HCT116 (cell line): ENCODE measurements at regions not wholly inside any gene's neighbourhood (a gene's known extent, or its start where the extent isn't known, plus 50 kb on each side); places are given as distances from the start of the nearest gene placed in this dataset.

Experiments
- ATAC-seq: fragments of 200-7000 bp; cut with Tn5 transposase; 2 replicates; pipeline ENCODE4 v1.9.1; 2020; ENCODE audit warnings: mild to moderate bottlenecking, moderate library complexity
- BruUV-seq: library from RNA; stranded (reverse); fragments of 400-500 nt; replicated peaks from 2 replicates; lab custom pipeline; 2021; lab: Mats Ljungman, UMichigan
- CTCF ChIA-PET: fragments of 300-600 bp; sonication (Branson Sonifier 250); formaldehyde crosslinking; loops from one replicate; lab custom pipeline; 2021; ENCODE audit warnings: antibody characterized with exemption; lab: Charles Lee
- POLR2A ChIA-PET: fragments of 300-600, 350-600 bp; sonication (Branson Sonifier 250); formaldehyde crosslinking; loops from one replicate; lab custom pipeline; 2021; ENCODE audit warnings: antibody characterized with exemption; lab: Charles Lee
- RAD21 ChIA-PET, 2 experiments: fragments of 300-600 bp; sonication (Branson Sonifier 250); formaldehyde crosslinking; loops; one replicate each; lab custom pipeline; 2023; ENCODE audit warnings: low total read pairs in 2 of 2; ENCODE audit not compliant: uncharacterized antibody in 2 of 2, unreplicated experiment in 2 of 2, low non-redundant PET in 1 of 2; lab: Charles Lee
- DNase-seq: peaks from one replicate; pipeline ENCODE4 v3.0.0-alpha.2; 2010; ENCODE audit warnings: low read depth, low spot score
- H2AFZ ChIP-seq: fragments of 200-600 bp; shearing (Covaris generic), sonication (generic); 2 replicates; pipeline ENCODE4 v1.6.1; 2017; ENCODE audit warnings: low read depth, mixed run types, mixed read lengths, antibody characterized with exemption, low read length; ENCODE audit not compliant: poor library complexity, severe bottlenecking
- H3K27ac ChIP-seq: 2 replicates; pipeline ENCODE4 v1.5.1; 2012; ENCODE audit warnings: low read depth, low read length
- H3K27me3 ChIP-seq: fragments of 200-600 bp; sonication (generic); 2 replicates; pipeline ENCODE4 v1.6.1; 2016; ENCODE audit warnings: mixed run types, low read length, mixed read lengths; ENCODE audit not compliant: insufficient read depth
- H3K36me3 ChIP-seq, 2 experiments: fragments of 200-500 bp in 1 of 2; fragments of 200-600 bp in 1 of 2; sonication (Bioruptor generic) in 1 of 2; sonication (generic) in 1 of 2; 2 replicates each; pipeline versions ENCODE4 v1.5.1 to v1.6.1; 2014 to 2016; ENCODE audit warnings: low read length in 2 of 2, inconsistent platforms in 1 of 2, mixed read lengths in 1 of 2, mixed run types in 1 of 2; ENCODE audit not compliant: insufficient read depth in 2 of 2, control insufficient read depth in 1 of 2
- H3K4me1 ChIP-seq, 2 experiments: fragments of 200-600 bp in 1 of 2; sonication (generic) in 1 of 2; 2 replicates each; pipeline versions ENCODE4 v1.5.1 to v1.6.1; 2012 to 2017; ENCODE audit warnings: low read length in 2 of 2, inconsistent platforms in 1 of 2, mild to moderate bottlenecking in 1 of 2, mixed read lengths in 1 of 2, mixed run types in 1 of 2, moderate library complexity in 1 of 2; ENCODE audit not compliant: insufficient read depth in 2 of 2, control insufficient read depth in 1 of 2
- H3K4me2 ChIP-seq: fragments of 200-600 bp; sonication (generic); 2 replicates; pipeline ENCODE4 v1.6.1; 2017; ENCODE audit warnings: mixed run types, low read length, mixed read lengths
- H3K4me3 ChIP-seq, 2 experiments: fragments of 200-600 bp in 1 of 2; sonication (generic) in 1 of 2; replicated peaks in 1 of 2; 2 replicates each; pipeline ENCODE4 v1.5.1; 2011 to 2016; ENCODE audit warnings: low read length in 2 of 2, control low read depth in 1 of 2, low read depth in 1 of 2, mild to moderate bottlenecking in 1 of 2, mixed read lengths in 1 of 2, mixed run types in 1 of 2
- H3K79me2 ChIP-seq: fragments of 200-600 bp; sonication (generic); 2 replicates; pipeline ENCODE4 v1.6.1; 2017; ENCODE audit warnings: mild to moderate bottlenecking, mixed run types, low read length, moderate library complexity, mixed read lengths; ENCODE audit not compliant: insufficient read depth
- H3K9ac ChIP-seq: fragments of 200-600 bp; sonication (generic); 2 replicates; pipeline ENCODE4 v1.6.1; 2016; ENCODE audit warnings: low read length, mixed read lengths
- H3K9me2 ChIP-seq: fragments of 200-600 bp; sonication (generic), shearing (Covaris generic); 2 replicates; pipeline ENCODE4 v1.6.1; 2017; ENCODE audit warnings: mixed run types, mild to moderate bottlenecking, moderate library complexity; ENCODE audit not compliant: insufficient read depth
- H3K9me3 ChIP-seq, 2 experiments: fragments of 200-500 bp in 1 of 2; fragments of 200-600 bp in 1 of 2; sonication (Bioruptor generic) in 1 of 2; sonication (generic) in 1 of 2; 2 replicates each; pipeline ENCODE4 v1.6.1; 2014 to 2017; ENCODE audit warnings: low read length in 2 of 2, mixed read lengths in 2 of 2, inconsistent platforms in 1 of 2, low read depth in 1 of 2, mild to moderate bottlenecking in 1 of 2, mixed run types in 1 of 2, moderate library complexity in 1 of 2; ENCODE audit not compliant: control insufficient read depth in 1 of 2, insufficient read depth in 1 of 2
- H4K20me1 ChIP-seq: fragments of 200-600 bp; sonication (generic), shearing (Covaris generic); 2 replicates; pipeline ENCODE4 v1.6.1; 2017; ENCODE audit warnings: mixed run types, mild to moderate bottlenecking, moderate library complexity; ENCODE audit not compliant: insufficient read depth
- CBX3 ChIP-seq: IDR thresholded peaks from 2 replicates; pipeline ENCODE4 v1.6.1; 2012; ENCODE audit warnings: low read depth
- CEBPB ChIP-seq: IDR thresholded peaks from 2 replicates; pipeline ENCODE4 v1.6.1; 2012; ENCODE audit warnings: low read depth
- EGR1 ChIP-seq: IDR thresholded peaks from 2 replicates; pipeline ENCODE4 v1.6.1; 2012; ENCODE audit warnings: low read depth
- EZH2phosphoT487 ChIP-seq: fragments of 200-600 bp; IDR thresholded peaks from 2 replicates; pipeline ENCODE4 v1.6.1; 2018; ENCODE audit warnings: antibody characterized with exemption, borderline replicate concordance
- FOSL1 ChIP-seq: IDR thresholded peaks from 2 replicates; pipeline ENCODE4 v1.6.1; 2012; ENCODE audit warnings: low read depth
- JUND ChIP-seq: IDR thresholded peaks from 2 replicates; pipeline ENCODE4 v1.6.1; 2012
- POLR2A ChIP-seq: IDR thresholded peaks from 2 replicates; pipeline ENCODE4 v1.7.0; 2011; ENCODE audit warnings: borderline replicate concordance; ENCODE audit not compliant: insufficient read depth, insufficient read length; ENCODE audit errors: extremely low read depth
- POLR2AphosphoS5 ChIP-seq: IDR thresholded peaks from 2 replicates; pipeline ENCODE4 v1.6.1; 2011; ENCODE audit warnings: mild to moderate bottlenecking, low read depth, low read length, moderate library complexity
- RAD21 ChIP-seq: IDR thresholded peaks from 2 replicates; pipeline ENCODE4 v1.6.1; 2012; ENCODE audit warnings: low read depth, mild to moderate bottlenecking
- SP1 ChIP-seq: IDR thresholded peaks from 2 replicates; pipeline ENCODE4 v1.6.1; 2012; ENCODE audit warnings: low read depth
- SRF ChIP-seq: IDR thresholded peaks from 2 replicates; pipeline ENCODE4 v1.6.1; 2012; ENCODE audit warnings: low read depth
- TCF7L2 ChIP-seq: IDR thresholded peaks from 2 replicates; pipeline ENCODE4 v1.7.0; 2011; ENCODE audit warnings: borderline replicate concordance, inconsistent platforms; ENCODE audit not compliant: insufficient read depth, insufficient read length; ENCODE audit errors: extremely low read depth
- intact Hi-C: fragments of 100-400 bp; cut with micrococcal nuclease; formaldehyde crosslinking; loops from 2 replicates; pipeline ENCODE4 v1.10.0; 2022
- TF ChIP-seq, protein P1 (sequence below): IDR thresholded peaks from 2 replicates; pipeline ENCODE4 v1.6.1; 2011; ENCODE audit warnings: mild to moderate bottlenecking, low read length, moderate library complexity; ENCODE audit not compliant: insufficient replicate concordance; ENCODE audit errors: extremely low read depth
- TF ChIP-seq, protein P2 (sequence below): IDR thresholded peaks from 2 replicates; pipeline ENCODE4 v1.6.1; 2012
- TF ChIP-seq, protein P3 (sequence below): IDR thresholded peaks from 2 replicates; pipeline ENCODE4 v1.6.1; 2012; ENCODE audit warnings: low read depth

DNA sequence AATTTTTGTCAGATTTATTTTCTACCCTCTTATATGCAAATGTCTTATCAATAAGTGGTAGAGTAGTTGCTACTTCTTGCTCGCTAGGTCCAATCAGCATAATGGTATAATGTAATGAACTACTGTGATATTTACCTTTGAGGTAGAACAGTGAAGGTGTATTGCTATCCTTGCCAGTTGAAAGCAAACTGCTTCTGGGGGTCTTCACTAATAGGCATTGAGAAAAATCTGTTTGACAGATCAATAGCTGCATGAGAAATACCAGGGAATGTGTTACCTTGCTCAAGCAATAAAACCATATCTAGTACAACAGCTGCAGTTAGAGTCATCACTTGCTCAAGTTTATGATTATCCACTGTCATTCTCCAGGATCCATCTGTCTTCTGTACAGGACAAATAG is 50.1 kb upstream of the EFEMP1 start:
- no peaks in the 10 kb centered on the region for H4K20me1 ChIP-seq
- TF ChIP-seq, protein P1, sequence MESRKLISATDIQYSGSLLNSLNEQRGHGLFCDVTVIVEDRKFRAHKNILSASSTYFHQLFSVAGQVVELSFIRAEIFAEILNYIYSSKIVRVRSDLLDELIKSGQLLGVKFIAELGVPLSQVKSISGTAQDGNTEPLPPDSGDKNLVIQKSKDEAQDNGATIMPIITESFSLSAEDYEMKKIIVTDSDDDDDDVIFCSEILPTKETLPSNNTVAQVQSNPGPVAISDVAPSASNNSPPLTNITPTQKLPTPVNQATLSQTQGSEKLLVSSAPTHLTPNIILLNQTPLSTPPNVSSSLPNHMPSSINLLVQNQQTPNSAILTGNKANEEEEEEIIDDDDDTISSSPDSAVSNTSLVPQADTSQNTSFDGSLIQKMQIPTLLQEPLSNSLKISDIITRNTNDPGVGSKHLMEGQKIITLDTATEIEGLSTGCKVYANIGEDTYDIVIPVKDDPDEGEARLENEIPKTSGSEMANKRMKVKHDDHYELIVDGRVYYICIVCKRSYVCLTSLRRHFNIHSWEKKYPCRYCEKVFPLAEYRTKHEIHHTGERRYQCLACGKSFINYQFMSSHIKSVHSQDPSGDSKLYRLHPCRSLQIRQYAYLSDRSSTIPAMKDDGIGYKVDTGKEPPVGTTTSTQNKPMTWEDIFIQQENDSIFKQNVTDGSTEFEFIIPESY, result no peak
- TF ChIP-seq CEBPB, result no peak
- TF ChIP-seq, protein P2, sequence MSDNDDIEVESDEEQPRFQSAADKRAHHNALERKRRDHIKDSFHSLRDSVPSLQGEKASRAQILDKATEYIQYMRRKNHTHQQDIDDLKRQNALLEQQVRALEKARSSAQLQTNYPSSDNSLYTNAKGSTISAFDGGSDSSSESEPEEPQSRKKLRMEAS, result no peak
- TF ChIP-seq SRF, result no peak
- no peak for TF ChIP-seq EZH2phosphoT487
- no peak for TF ChIP-seq POLR2A
- no peak overlapping the region for H3K4me2 ChIP-seq
- no peaks in the 10 kb centered on the region for H3K27me3 ChIP-seq
- H3K4me1 ChIP-seq, result no peaks in the 10 kb centered on the region
- ChIA-PET CTCF (no interaction called here), RAD21 (no interaction called here), POLR2A (no interaction called here)
- no peaks in the 10 kb centered on the region for H3K9me2 ChIP-seq
- no peaks in the 10 kb centered on the region for H3K36me3 ChIP-seq
- no peaks in the 10 kb centered on the region for H3K79me2 ChIP-seq
- no peak overlapping the region for H3K9ac ChIP-seq
- BruUV-seq, result no TSS peak
- H3K27ac ChIP-seq, result no peak overlapping the region
- no peak for ATAC-seq
- H3K4me3 ChIP-seq, result no peak overlapping the region
- no peak for DNase-seq
- H3K9me3 ChIP-seq, result no peaks in the 10 kb centered on the region
- no peak overlapping the region for H2AFZ ChIP-seq
- intact Hi-C loops, result no loop called here

DNA sequence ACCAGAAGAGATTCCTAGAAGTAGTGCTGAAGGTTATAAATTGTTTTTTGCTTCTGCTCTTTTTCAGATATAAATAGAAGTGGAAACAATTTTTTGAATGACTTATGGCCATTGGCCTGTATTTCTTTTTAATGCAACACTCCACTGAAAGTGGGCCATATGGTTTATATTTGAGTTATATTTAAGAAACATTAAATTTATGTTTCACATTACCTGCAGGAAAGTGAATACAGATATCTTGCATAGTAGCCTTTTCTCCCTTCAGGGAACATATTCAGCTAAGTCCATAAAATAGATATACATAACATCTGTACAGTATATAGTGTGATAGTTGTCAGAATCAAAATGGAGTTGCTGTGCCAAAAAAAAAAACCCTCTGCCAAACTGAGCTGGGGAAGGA is 53.1 kb upstream of the EFEMP1 start:
- H2AFZ ChIP-seq, result no peak overlapping the region
- H3K4me2 ChIP-seq, result no peak overlapping the region
- no peak for DNase-seq
- ChIA-PET CTCF (no interaction called here), POLR2A (no interaction called here), RAD21 (no interaction called here)
- no peaks in the 10 kb centered on the region for H3K9me3 ChIP-seq
- H3K27ac ChIP-seq, result no peak overlapping the region
- no peaks in the 10 kb centered on the region for H3K79me2 ChIP-seq
- H4K20me1 ChIP-seq, result no peaks in the 10 kb centered on the region
- H3K36me3 ChIP-seq, result no peaks in the 10 kb centered on the region
- no TSS peak for BruUV-seq
- intact Hi-C loops, result no loop called here
- H3K4me3 ChIP-seq, result no peak overlapping the region
- H3K4me1 ChIP-seq, result no peaks in the 10 kb centered on the region
- H3K27me3 ChIP-seq, result no peaks in the 10 kb centered on the region
- H3K9me2 ChIP-seq, result no peaks in the 10 kb centered on the region
- H3K9ac ChIP-seq, result no peak overlapping the region
- no peak for ATAC-seq
- no peak for TF ChIP-seq POLR2A
- no peak for TF ChIP-seq CEBPB
- no peak for TF ChIP-seq RAD21
- TF ChIP-seq SP1, result no peak
- no peak for TF ChIP-seq JUND
- TF ChIP-seq, protein P3, sequence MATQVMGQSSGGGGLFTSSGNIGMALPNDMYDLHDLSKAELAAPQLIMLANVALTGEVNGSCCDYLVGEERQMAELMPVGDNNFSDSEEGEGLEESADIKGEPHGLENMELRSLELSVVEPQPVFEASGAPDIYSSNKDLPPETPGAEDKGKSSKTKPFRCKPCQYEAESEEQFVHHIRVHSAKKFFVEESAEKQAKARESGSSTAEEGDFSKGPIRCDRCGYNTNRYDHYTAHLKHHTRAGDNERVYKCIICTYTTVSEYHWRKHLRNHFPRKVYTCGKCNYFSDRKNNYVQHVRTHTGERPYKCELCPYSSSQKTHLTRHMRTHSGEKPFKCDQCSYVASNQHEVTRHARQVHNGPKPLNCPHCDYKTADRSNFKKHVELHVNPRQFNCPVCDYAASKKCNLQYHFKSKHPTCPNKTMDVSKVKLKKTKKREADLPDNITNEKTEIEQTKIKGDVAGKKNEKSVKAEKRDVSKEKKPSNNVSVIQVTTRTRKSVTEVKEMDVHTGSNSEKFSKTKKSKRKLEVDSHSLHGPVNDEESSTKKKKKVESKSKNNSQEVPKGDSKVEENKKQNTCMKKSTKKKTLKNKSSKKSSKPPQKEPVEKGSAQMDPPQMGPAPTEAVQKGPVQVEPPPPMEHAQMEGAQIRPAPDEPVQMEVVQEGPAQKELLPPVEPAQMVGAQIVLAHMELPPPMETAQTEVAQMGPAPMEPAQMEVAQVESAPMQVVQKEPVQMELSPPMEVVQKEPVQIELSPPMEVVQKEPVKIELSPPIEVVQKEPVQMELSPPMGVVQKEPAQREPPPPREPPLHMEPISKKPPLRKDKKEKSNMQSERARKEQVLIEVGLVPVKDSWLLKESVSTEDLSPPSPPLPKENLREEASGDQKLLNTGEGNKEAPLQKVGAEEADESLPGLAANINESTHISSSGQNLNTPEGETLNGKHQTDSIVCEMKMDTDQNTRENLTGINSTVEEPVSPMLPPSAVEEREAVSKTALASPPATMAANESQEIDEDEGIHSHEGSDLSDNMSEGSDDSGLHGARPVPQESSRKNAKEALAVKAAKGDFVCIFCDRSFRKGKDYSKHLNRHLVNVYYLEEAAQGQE, result no peak
- TF ChIP-seq POLR2AphosphoS5, result no peak
- TF ChIP-seq EGR1, result no peak
- no peak for TF ChIP-seq CBX3
- no peak for TF ChIP-seq FOSL1
- TF ChIP-seq TCF7L2, result no peak
